IPS-NIHi7 (cell line): ENCODE measurements at regions not wholly inside any gene's neighbourhood (a gene's known extent, or its start where the extent isn't known, plus 50 kb on each side); places are given as distances from the start of the nearest gene placed in this dataset.
"Not testable (repeated sequence)": the region's sequence is repeated elsewhere in the genome, so short reads cannot be mapped to it uniquely, and the experiment has no call there.

Source experiments
- DNase-seq: peaks from one replicate; pipeline ENCODE4 v3.0.0; 2012; ENCODE audit warnings: mixed read lengths; ENCODE audit errors: extremely low spot score

GRCh38 chr13:58989556-58989955, 1174.2 kb downstream of the DIAPH3 start:
- DNase-seq = no peak

DNA sequence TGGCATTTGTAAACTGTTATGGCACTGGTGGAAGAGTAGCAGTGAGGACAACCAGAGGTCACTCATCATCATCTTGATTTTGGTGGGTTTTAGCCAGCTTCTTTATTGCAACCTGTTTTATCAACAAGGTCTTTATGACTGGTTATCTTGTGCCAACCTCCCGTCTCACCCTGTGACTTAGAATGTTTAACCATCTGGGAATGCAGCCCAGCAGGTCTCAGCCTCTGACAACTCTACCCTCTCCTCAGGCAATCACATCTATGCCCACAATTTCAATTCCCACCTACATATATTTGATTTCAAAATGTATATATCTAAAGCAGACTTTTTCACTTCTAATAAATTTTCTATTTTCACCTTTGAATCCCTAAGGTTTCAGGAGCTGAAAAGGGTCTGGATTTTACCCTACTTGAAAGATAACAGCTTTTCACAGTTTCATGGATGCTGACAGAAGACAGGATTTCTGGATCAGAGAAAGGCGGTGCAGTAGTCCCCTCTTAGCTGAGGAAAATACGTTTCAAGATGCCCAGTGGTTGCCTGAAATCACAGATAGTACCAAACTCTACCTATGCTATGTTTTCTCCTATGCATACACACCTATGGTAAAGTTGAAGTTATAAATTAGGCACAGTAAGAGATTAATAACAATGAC, 1171.8 kb downstream of the DIAPH3 start:
- no peak for DNase-seq

DNA sequence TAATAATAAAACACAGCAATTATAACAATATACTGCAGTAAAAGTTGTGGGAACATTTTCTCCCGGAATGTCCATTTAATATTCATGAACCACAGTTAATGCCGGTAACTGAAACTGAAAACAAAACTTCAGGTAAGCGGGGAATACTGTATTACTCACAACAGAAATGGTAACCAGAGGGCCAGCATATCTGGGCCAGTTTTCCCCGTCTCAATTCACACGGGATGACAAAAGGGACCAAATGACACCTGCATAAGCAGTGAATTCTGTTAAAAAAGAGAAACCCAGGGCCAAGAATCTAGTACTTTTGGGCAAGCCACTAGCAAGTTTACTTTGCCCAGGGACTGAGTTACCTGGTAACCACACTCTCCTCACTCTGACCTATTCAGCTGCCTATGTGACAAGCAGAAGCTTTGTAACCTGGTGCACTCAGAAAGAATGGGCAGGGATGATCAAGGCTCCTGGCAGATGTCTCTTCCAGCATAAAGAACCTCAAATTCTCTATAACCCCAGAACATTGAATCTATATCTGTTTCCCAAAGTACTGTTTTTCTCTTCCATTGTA, 1171.2 kb downstream of the DIAPH3 start:
- DNase-seq = no peak

DNA sequence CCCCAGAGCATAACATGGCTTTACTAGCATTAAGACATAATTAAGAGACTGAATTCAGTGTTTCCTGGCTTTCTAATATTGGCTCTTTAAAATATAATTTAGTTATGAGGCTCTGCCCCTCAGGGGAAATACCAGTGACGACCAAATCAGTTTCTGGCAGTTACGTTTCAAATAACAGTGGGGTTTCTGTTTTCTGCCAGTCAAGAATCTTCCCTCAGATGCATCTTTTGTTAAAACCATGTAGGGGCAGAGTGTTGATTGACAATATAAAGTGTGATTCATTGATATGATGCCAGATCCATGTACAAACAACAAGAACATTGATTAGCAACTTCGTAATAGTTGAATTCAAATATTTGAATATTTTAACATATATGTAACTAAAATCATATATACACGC, 1169.7 kb downstream of the DIAPH3 start:
- no peak for DNase-seq

DNA sequence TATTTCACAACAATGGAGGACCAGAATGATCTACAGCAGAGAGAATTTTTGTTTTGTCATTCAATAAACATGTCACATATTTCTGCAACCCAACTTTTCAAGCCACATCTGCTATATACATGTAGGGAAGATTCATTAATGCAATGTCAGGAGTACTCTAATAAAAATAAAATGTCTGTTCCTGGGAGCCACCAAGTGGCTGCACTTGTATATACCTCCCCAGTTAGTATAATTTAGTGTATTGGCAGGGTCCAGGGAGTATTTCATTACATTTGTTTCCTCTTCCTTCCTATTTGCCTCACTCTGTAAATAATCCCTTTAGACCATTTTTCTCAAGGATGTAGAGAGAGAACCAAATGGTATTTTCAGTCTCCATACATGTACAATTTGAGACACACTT, 1169.0 kb downstream of the DIAPH3 start:
- no peak for DNase-seq

GRCh38 chr13:58998716-58999115, 1165.0 kb downstream of the DIAPH3 start:
- no peak for DNase-seq

DNA sequence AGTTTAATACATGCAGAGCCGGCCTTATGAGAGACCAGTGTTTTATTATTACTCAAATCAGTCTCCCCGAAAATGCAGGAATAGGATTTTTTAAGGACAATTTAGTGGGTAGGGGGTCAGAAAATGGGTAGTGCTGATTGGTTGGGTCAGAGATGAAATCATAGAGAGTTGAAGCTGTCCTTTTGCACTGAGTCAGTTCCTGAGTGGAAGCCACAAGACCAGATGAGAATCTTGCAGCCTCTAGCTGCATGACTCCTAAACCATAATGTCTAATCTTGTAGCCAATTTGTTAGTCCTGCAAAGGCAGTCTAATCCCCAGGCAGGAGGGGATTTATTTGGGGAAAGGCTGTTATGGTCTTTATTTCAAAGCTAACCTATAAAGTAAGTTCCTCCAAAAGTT, 1163.9 kb downstream of the DIAPH3 start:
- DNase-seq = no peak

DNA sequence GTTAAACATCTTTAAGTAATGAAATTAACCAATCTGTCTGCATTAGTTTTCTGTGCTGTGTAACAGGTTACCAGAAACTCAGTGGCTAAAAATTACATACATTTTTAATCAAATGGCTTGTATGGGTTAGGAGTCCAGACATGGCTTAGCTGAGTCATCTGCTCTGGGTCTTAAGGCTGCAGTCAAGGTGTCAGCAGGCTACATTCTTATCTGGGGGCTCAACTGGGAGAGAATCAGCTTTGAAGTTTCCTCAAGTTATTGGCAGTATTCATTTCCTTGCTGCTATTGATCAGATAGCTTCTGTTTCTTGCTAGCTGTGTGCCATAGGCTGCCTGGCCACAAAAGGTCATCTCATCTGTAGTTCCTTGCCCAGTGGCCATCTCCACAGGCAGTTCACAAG, 1163.0 kb downstream of the DIAPH3 start:
- DNase-seq = peak; percentile 14

- peak; percentile 19 for DNase-seq
These were observed 1151.0 kb downstream of the DIAPH3 start for GRCh38 chr13:59012731-59013130.

DNA sequence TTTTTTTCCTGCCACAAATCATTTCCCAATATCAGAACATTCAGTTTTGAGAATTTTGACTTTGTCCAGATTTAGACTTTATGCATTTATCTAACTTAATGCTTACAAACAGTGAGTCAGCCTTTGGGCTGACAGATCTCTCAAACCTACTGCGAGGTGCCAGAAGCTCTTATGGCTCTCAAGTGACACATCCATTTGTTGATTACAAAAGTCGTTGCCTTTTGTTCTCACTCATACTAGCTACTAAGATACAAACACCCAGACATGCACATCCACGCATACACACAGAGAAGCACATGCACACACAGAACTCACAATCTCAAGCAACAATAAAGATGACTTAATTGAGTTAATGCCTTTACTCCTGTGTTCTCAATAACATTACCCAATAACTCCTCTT, 1147.5 kb downstream of the DIAPH3 start:
- DNase-seq = no peak

DNA sequence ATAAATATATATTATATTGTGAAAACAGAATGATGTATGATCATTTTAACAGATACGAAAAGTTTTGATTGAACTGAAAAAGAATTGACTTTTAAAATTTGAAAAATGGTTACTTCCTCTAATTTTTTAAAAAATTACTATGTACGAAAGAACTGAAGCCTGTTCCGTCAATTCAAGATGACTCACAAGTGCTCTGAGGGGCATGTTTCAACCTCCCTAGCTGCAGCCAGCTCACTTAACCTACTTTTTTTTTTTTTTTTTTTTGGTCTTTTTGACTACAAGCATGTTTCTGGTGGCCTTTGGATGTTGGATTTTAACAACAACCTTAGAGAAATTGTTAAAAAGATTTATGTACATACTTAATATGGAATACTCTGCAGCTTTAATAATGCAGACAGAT, 1139.3 kb downstream of the DIAPH3 start:
- DNase-seq = no peak

DNA sequence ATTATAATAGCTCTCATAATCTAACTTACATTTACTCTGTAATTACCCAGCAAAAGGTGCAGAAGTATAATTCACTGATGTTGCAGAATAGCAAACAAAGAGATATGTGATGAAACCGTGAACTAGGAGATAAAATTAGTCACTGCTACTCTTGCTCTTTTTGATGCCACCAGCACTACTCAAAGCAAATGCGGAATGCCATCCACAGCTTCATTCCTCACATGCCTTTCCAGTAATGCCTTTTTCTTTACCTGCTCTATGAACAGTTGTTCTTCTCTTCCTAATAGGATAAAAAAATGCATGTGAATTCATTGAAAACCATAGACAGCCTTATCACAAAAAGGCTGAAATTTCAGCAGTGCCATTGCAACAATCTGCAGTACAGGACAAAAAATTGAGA, 1129.5 kb downstream of the DIAPH3 start:
- no peak for DNase-seq

- DNase-seq = no peak
These were observed 1124.9 kb downstream of the DIAPH3 start for GRCh38 chr13:59038824-59039223.

DNA sequence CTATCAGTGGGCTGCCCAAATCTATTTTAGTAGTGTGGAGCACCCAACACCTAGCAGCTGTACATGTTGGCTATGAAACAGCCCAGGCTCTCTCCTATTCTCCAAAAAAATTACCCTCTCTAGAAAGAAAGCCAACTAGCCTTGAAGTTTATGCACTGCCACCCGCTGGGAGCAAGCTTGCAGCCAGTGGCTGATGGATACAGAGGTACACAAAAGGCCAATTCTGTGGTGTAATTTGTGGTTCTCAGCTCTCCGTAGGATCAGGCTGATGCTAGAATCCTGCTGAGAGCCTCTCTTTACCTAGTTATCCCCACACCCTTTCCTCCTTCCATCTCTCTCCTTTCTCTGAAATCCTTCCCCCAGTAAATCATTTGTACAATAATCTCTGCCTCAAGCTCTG, 1120.7 kb downstream of the DIAPH3 start:
- peak; percentile 15 for DNase-seq

GRCh38 chr13:59047546-59047945, 1116.2 kb downstream of the DIAPH3 start:
- no peak for DNase-seq

GRCh38 chr13:59061621-59062020, 1102.1 kb downstream of the DIAPH3 start:
- DNase-seq = no peak

DNA sequence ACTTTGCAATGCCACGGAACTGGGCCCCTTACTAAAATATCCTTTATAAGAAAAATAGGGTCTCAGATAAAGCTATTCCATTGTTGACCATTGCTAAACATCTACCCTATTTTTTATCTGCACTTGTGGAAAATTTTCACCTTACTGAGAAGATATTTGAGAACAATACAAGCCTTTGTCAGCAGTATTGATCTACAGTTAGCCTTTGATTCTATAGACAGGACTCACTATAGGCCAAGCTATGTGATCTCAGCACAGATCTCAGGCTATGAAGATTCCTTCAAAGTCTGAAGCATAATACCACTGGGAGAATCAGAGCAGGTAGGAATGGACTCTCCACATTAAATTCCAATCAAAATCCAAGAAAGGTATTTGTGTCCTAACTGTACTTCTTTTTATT, 1099.7 kb downstream of the DIAPH3 start:
- no peak for DNase-seq

DNA sequence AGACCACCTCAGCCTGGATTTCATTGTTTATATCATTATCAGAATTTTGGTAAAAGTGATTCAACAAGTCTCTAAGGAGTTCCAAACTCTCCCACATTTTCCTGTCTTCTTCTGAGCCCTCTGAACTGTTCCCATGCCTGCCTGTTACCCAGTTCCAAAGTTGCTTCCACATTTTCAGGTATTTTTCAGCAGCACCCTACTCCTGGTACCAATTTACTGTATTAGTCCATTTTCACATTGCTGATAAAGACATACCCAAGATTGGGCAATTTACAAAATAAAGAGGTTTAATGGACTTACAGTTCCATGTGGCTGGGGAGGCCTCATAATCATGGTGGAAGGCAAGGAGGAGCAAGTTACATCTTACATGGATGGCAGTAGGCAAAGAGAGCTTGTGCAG, 1087.3 kb downstream of the DIAPH3 start:
- DNase-seq = not testable (repeated sequence)

- no peak for DNase-seq
These were observed 1077.6 kb downstream of the DIAPH3 start for GRCh38 chr13:59086147-59086546.

GRCh38 chr13:59088716-59089115, 1075.0 kb downstream of the DIAPH3 start:
- DNase-seq = no peak

GRCh38 chr13:59094181-59094580, 1069.5 kb downstream of the DIAPH3 start:
- DNase-seq = no peak

- DNase-seq = no peak
These were observed 1064.3 kb downstream of the DIAPH3 start for GRCh38 chr13:59099182-59099974.
